HepG2 (cell line): ENCODE measurements at regions not wholly inside any gene's neighbourhood (a gene's known extent, or its start where the extent isn't known, plus 50 kb on each side); places are given as distances from the start of the nearest gene placed in this dataset.

Source experiments
- ATAC-seq: fragments of 200-7000 bp; cut with Tn5 transposase; 3 replicates; pipeline ENCODE4 v1.9.1; 2020; ENCODE audit warnings: mild to moderate bottlenecking, moderate library complexity
- BruUV-seq: library from RNA; stranded (reverse); fragments of 400-500 nt; replicated peaks from 2 replicates; lab custom pipeline; 2021; lab: Mats Ljungman, UMichigan
- CTCF ChIA-PET: fragments of 300-600 bp; formaldehyde crosslinking; extraction: SDS; loops from one replicate; lab custom pipeline; 2021; ENCODE audit warnings: low total read pairs, inconsistent platforms, low intra/inter-chr PET ratio; lab: Yijun Ruan, JAX
- POLR2A ChIA-PET: fragments of 350-600 bp; sonication (Branson Sonifier 250); formaldehyde crosslinking; loops from one replicate; lab custom pipeline; 2020; ENCODE audit warnings: antibody characterized with exemption, inconsistent platforms; lab: Yijun Ruan, JAX
- DNase-seq: peaks from one replicate; pipeline ENCODE4 v3.0.0-alpha.2; 2015; ENCODE audit warnings: low spot score
- FAIRE-seq: peaks from 3 replicates; lab custom pipeline; 2011; peaks lifted over from hg19 to GRCh38; lab: Jason Lieb, UNC
- H2AFZ ChIP-seq: one replicate; pipeline ENCODE4 v1.6.1; 2011; ENCODE audit warnings: low read length, inconsistent platforms
- H3K27ac ChIP-seq: fragments of 300-600 bp; 3 replicates; pipeline ENCODE4 v1.8.0; 2011; ENCODE audit warnings: mixed run types, mild to moderate bottlenecking, mixed read lengths, low read length, inconsistent platforms; ENCODE audit not compliant: insufficient read depth; ENCODE audit errors: extremely low read length
- H3K27me3 ChIP-seq, 2 experiments: fragments of 200-600 bp in 1 of 2; 2 replicates in 1 of 2; 3 replicates in 1 of 2; pipeline versions ENCODE4 v1.6.0 to v1.8.0; 2011; ENCODE audit warnings: low read length in 2 of 2, mild to moderate bottlenecking in 2 of 2, moderate library complexity in 2 of 2, inconsistent platforms in 1 of 2; ENCODE audit not compliant: insufficient read depth in 2 of 2, control insufficient read depth in 1 of 2
- H3K36me3 ChIP-seq, 2 experiments: fragments of 200-600 bp in 1 of 2; replicated peaks in 1 of 2; 2 replicates in 1 of 2; 3 replicates in 1 of 2; pipeline versions ENCODE4 v1.5.1 to v1.8.0; 2011; ENCODE audit warnings: low read length in 2 of 2, inconsistent platforms in 1 of 2; ENCODE audit not compliant: insufficient read depth in 2 of 2, control insufficient read depth in 1 of 2
- H3K4me1 ChIP-seq: 2 replicates; pipeline ENCODE4 v1.5.1; 2012; ENCODE audit warnings: low read length, inconsistent platforms; ENCODE audit not compliant: insufficient read depth
- H3K4me2 ChIP-seq: 2 replicates; pipeline ENCODE4 v1.6.0; 2011; ENCODE audit warnings: low read depth, low read length, inconsistent platforms
- H3K4me3 ChIP-seq, 3 experiments: fragments of 200-600 bp in 1 of 3; sonication (generic), shearing (Covaris generic) in 1 of 3; replicated peaks in 1 of 3; 2 replicates each; pipeline ENCODE4 v1.5.1; 2011 to 2016; ENCODE audit warnings: low read length in 3 of 3, inconsistent platforms in 2 of 3, low read depth in 2 of 3, mild to moderate bottlenecking in 2 of 3, control low read depth in 1 of 3, mixed read lengths in 1 of 3; ENCODE audit not compliant: insufficient read depth in 1 of 3
- H3K79me2 ChIP-seq: one replicate; pipeline ENCODE4 v1.6.1; 2011; ENCODE audit warnings: low read length, inconsistent platforms; ENCODE audit not compliant: insufficient read depth
- H3K9ac ChIP-seq: 2 replicates; pipeline ENCODE4 v1.6.0; 2011; ENCODE audit warnings: mild to moderate bottlenecking, low read depth, low read length, inconsistent platforms; ENCODE audit not compliant: insufficient read depth
- H3K9me3 ChIP-seq: 2 replicates; pipeline ENCODE4 v1.5.1; 2012; ENCODE audit warnings: mild to moderate bottlenecking, low read length
- H4K20me1 ChIP-seq: 2 replicates; pipeline ENCODE4 v1.6.0; 2011; ENCODE audit warnings: inconsistent platforms, mild to moderate bottlenecking, low read length, moderate library complexity; ENCODE audit not compliant: insufficient read depth
- MED13 ChIP-seq: sonication (generic); formaldehyde crosslinking; IDR thresholded peaks from 2 replicates; pipeline ENCODE4 v1.5.0; 2020; ENCODE audit warnings: missing genetic modification reagents
- RFXANK ChIP-seq: IDR thresholded peaks from 2 replicates; pipeline ENCODE4 v1.6.1; 2016
- SMC3 ChIP-seq: IDR thresholded peaks from 2 replicates; pipeline ENCODE4 v1.6.1; 2011; ENCODE audit warnings: low read length, improper control_type of control experiment
- WGBS: methylation state at CpG from one replicate; pipeline ENCODE4 v1.1.6; 2017; ENCODE audit warnings: low lambda C conversion rate; 5-methylcytosine and 5-hydroxymethylcytosine counted together
- in situ Hi-C: cut with HindIII; loops from 2 replicates; pipeline ENCODE4 v1.10.0; 2017; ENCODE audit warnings: low pct_unique_long_range_greater_than_20kb; ENCODE audit not compliant: extremely low pct_ligation_motif_present
- intact Hi-C: fragments of 100-400 bp; cut with micrococcal nuclease; formaldehyde crosslinking; loops from one replicate; pipeline ENCODE4 v1.10.0; 2022; ENCODE audit not compliant: unreplicated experiment
- TF ChIP-seq, protein P1 (sequence below): sonication (generic); formaldehyde crosslinking; IDR thresholded peaks from 2 replicates; pipeline ENCODE4 v1.5.1; 2020; ENCODE audit warnings: missing genetic modification reagents, mild to moderate bottlenecking, borderline replicate concordance
- TF ChIP-seq, protein P2 (sequence below): sonication (generic); formaldehyde crosslinking; IDR thresholded peaks from 2 replicates; pipeline ENCODE4 v1.9.0; 2022; ENCODE audit warnings: missing genetic modification reagents, mild to moderate bottlenecking, borderline replicate concordance

GRCh38 chr14:61226015-61226654 is 55.0 kb downstream of the TMEM30B start:
- H3K79me2 ChIP-seq = no peaks in the 10 kb centered on the region

DNA sequence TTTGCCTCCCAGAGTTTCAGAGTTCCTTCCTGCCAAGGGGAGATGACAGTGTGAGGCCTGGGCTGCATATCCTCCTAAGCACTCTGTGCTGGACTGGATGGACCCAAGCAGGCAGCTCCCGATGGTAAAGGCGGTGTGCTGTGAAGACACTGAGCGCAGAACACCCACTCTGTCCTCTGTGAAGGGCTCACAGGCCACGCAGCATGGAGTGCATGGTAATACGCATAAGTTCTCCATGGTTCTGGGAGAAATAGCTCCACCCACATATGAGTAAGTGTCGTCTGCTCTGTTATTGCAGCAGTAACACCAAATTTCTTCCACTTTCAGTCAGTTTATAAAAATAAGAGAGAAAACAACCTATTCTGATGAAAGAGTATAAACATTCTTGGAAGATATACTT is 55.8 kb downstream of the TMEM30B start:
- POLR2A ChIA-PET = no interaction called here
- no peak overlapping the region for H2AFZ ChIP-seq
- no peak for FAIRE-seq

More at GRCh38 chr14:61226015-61226654, 55.0 kb downstream of the TMEM30B start:
- BruUV-seq = no TSS peak
- in situ Hi-C loops (no loop called here), intact Hi-C loops (no loop called here)
- ATAC-seq (no peak), FAIRE-seq (no peak), DNase-seq (no peak)
- POLR2A ChIA-PET = no interaction called here
- no peak overlapping the region for H3K9ac ChIP-seq
- H3K4me3 ChIP-seq = no peak overlapping the region
- no peaks in the 10 kb centered on the region for H3K36me3 ChIP-seq
- peaks cover 0 to 25% of the 10 kb centered on the region in 2 experiments; a peak in 2 of 5 replicates for H3K27me3 ChIP-seq
- H2AFZ ChIP-seq = no peak overlapping the region
- no peaks in the 10 kb centered on the region for H3K4me1 ChIP-seq
- CTCF ChIA-PET = no interaction called here
- H3K4me2 ChIP-seq = no peak overlapping the region
- no peaks in the 10 kb centered on the region for H4K20me1 ChIP-seq
- TF ChIP-seq, protein P1, sequence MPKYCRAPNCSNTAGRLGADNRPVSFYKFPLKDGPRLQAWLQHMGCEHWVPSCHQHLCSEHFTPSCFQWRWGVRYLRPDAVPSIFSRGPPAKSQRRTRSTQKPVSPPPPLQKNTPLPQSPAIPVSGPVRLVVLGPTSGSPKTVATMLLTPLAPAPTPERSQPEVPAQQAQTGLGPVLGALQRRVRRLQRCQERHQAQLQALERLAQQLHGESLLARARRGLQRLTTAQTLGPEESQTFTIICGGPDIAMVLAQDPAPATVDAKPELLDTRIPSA (CRISPR knock-in tag) = no peak
- H3K9me3 ChIP-seq = no peaks in the 10 kb centered on the region
- WGBS = 0% methylated on average over 5 of the region's 5 CpGs
- H3K27ac ChIP-seq = no peak overlapping the region

More for the DNA sequence above, 55.8 kb downstream of the TMEM30B start:
- H3K36me3 ChIP-seq = no peaks in the 10 kb centered on the region
- H4K20me1 ChIP-seq = no peaks in the 10 kb centered on the region
- H3K79me2 ChIP-seq = no peaks in the 10 kb centered on the region
- intact Hi-C loops = no loop called here
- CTCF ChIA-PET = no interaction called here
- BruUV-seq = no TSS peak
- TF ChIP-seq, protein P2, sequence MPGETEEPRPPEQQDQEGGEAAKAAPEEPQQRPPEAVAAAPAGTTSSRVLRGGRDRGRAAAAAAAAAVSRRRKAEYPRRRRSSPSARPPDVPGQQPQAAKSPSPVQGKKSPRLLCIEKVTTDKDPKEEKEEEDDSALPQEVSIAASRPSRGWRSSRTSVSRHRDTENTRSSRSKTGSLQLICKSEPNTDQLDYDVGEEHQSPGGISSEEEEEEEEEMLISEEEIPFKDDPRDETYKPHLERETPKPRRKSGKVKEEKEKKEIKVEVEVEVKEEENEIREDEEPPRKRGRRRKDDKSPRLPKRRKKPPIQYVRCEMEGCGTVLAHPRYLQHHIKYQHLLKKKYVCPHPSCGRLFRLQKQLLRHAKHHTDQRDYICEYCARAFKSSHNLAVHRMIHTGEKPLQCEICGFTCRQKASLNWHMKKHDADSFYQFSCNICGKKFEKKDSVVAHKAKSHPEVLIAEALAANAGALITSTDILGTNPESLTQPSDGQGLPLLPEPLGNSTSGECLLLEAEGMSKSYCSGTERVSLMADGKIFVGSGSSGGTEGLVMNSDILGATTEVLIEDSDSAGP (CRISPR knock-in tag) = no peak
- TF ChIP-seq SMC3 (no peak), MED13 (CRISPR knock-in tag) (no peak), RFXANK (CRISPR knock-in tag) (no peak)
- H3K4me3 ChIP-seq = no peak overlapping the region
- H3K9ac ChIP-seq = no peak overlapping the region
- 47% methylated on average over 6 of the region's 6 CpGs for WGBS
- peaks cover 0 to 25% of the 10 kb centered on the region in 2 experiments; a peak in 2 of 5 replicates for H3K27me3 ChIP-seq
- no peaks in the 10 kb centered on the region for H3K4me1 ChIP-seq
- DNase-seq = no peak
- in situ Hi-C loops = no loop called here
- H3K4me2 ChIP-seq = no peak overlapping the region
- no peak overlapping the region for H3K27ac ChIP-seq
- ATAC-seq = no peak
- no peaks in the 10 kb centered on the region for H3K9me3 ChIP-seq
